IMR-90 (cell line): ENCODE measurements at regions not wholly inside any gene's neighbourhood (a gene's known extent, or its start where the extent isn't known, plus 50 kb on each side); places are given as distances from the start of the nearest gene placed in this dataset.
"Not testable (repeated sequence)": the region's sequence is repeated elsewhere in the genome, so short reads cannot be mapped to it uniquely, and the experiment has no call there.

Experiments used
- ATAC-seq: fragments of 200-7000 bp; cut with Tn5 transposase; 2 replicates; pipeline ENCODE4 v1.9.1; 2020; ENCODE audit warnings: low read depth, mild to moderate bottlenecking, moderate library complexity
- BruUV-seq: library from RNA; stranded (reverse); fragments of 400-500 nt; replicated peaks from 2 replicates; lab custom pipeline; 2021; lab: Mats Ljungman, UMichigan
- CTCF ChIA-PET: fragments of 300-600 bp; formaldehyde crosslinking; extraction: SDS; loops from one replicate; lab custom pipeline; 2021; ENCODE audit warnings: antibody characterized with exemption; lab: Yijun Ruan, JAX
- POLR2A ChIA-PET: fragments of 300-600 bp; sonication (Branson Sonifier 250); formaldehyde crosslinking; loops from one replicate; lab custom pipeline; 2022; ENCODE audit warnings: antibody characterized with exemption; ENCODE audit not compliant: unreplicated experiment; lab: Charles Lee
- DNase-seq: peaks from one replicate; pipeline ENCODE4 v3.0.0; 2013
- H2AFZ ChIP-seq: replicated peaks from 2 replicates; pipeline ENCODE3; 2013; ENCODE audit warnings: low read length, mild to moderate bottlenecking; ENCODE audit not compliant: poor library complexity
- H2AK5ac ChIP-seq: 2 replicates; pipeline ENCODE4 v1.6.1; 2013; ENCODE audit warnings: low read depth, low read length, inconsistent platforms
- H2AK9ac ChIP-seq: replicated peaks from 2 replicates; pipeline ENCODE3; 2013; ENCODE audit warnings: mild to moderate bottlenecking, low read depth, low read length, moderate library complexity; ENCODE audit not compliant: poor library complexity
- H2BK120ac ChIP-seq: 2 replicates; pipeline ENCODE4 v1.6.1; 2013; ENCODE audit warnings: low read depth, low read length, inconsistent platforms
- H2BK15ac ChIP-seq: 3 replicates; pipeline ENCODE4 v1.6.1; 2013; ENCODE audit warnings: low read depth, low read length, inconsistent platforms
- H2BK20ac ChIP-seq: 2 replicates; pipeline ENCODE4 v1.6.1; 2013; ENCODE audit warnings: low read depth, mild to moderate bottlenecking, inconsistent platforms, low read length, moderate library complexity
- H2BK5ac ChIP-seq: 2 replicates; pipeline ENCODE4 v1.6.1; 2013; ENCODE audit warnings: mild to moderate bottlenecking, low read depth, low read length, inconsistent platforms; ENCODE audit not compliant: poor library complexity, severe bottlenecking
- H3K14ac ChIP-seq: replicated peaks from 2 replicates; pipeline ENCODE4 v1.6.1; 2013; ENCODE audit warnings: low read depth, low read length, inconsistent platforms
- H3K18ac ChIP-seq: 2 replicates; pipeline ENCODE4 v1.6.1; 2013; ENCODE audit warnings: low read depth, low read length, control low read depth
- H3K23ac ChIP-seq: 2 replicates; pipeline ENCODE4 v1.6.1; 2013; ENCODE audit warnings: low read depth, low read length, inconsistent platforms
- H3K27ac ChIP-seq: 2 replicates; pipeline ENCODE4 v1.5.1; 2013; ENCODE audit warnings: mild to moderate bottlenecking, control low read depth, low read length; ENCODE audit not compliant: insufficient read depth
- H3K27me3 ChIP-seq: 2 replicates; pipeline ENCODE4 v1.6.1; 2013; ENCODE audit warnings: low read length; ENCODE audit not compliant: control insufficient read depth, insufficient read depth
- H3K36me3 ChIP-seq: 2 replicates; pipeline ENCODE4 v1.6.1; 2013; ENCODE audit warnings: low read length, mixed read lengths; ENCODE audit not compliant: control insufficient read depth, insufficient read depth
- H3K4ac ChIP-seq: 2 replicates; pipeline ENCODE4 v1.6.1; 2013; ENCODE audit warnings: low read depth, low read length, inconsistent platforms
- H3K4me1 ChIP-seq: 2 replicates; pipeline ENCODE4 v1.6.1; 2013; ENCODE audit warnings: low read length, mixed read lengths; ENCODE audit not compliant: control insufficient read depth, insufficient read depth
- H3K4me2 ChIP-seq: 2 replicates; pipeline ENCODE4 v1.6.1; 2013; ENCODE audit warnings: low read depth, mild to moderate bottlenecking, control low read depth, low read length, moderate library complexity
- H3K4me3 ChIP-seq: 2 replicates; pipeline ENCODE4 v1.5.1; 2013; ENCODE audit warnings: low read depth, mild to moderate bottlenecking, control low read depth, low read length, moderate library complexity; ENCODE audit not compliant: insufficient read depth
- H3K56ac ChIP-seq: 2 replicates; pipeline ENCODE4 v1.6.1; 2013; ENCODE audit warnings: low read length, inconsistent platforms; ENCODE audit not compliant: insufficient read depth; ENCODE audit errors: extremely low read depth
- H3K79me1 ChIP-seq, 2 experiments: 2 replicates each; pipeline ENCODE4 v1.6.1; 2013; ENCODE audit warnings: low read length in 2 of 2, inconsistent platforms in 1 of 2, low read depth in 1 of 2
- H3K9ac ChIP-seq: 2 replicates; pipeline ENCODE4 v1.6.1; 2013; ENCODE audit warnings: low read depth, low read length, control low read depth
- H3K9me1 ChIP-seq: 2 replicates; pipeline ENCODE4 v1.6.1; 2013; ENCODE audit warnings: low read length, inconsistent platforms; ENCODE audit not compliant: insufficient read depth
- H3K9me3 ChIP-seq: 2 replicates; pipeline ENCODE4 v1.6.1; 2013; ENCODE audit warnings: low read length; ENCODE audit not compliant: control insufficient read depth, insufficient read depth
- H4K20me1 ChIP-seq: 2 replicates; pipeline ENCODE4 v1.6.1; 2013; ENCODE audit warnings: low read length, inconsistent platforms; ENCODE audit not compliant: insufficient read depth
- H4K5ac ChIP-seq: 2 replicates; pipeline ENCODE4 v1.6.1; 2013; ENCODE audit warnings: mild to moderate bottlenecking, low read depth, low read length, control low read depth
- H4K8ac ChIP-seq, 2 experiments: 2 replicates each; pipeline ENCODE4 v1.6.1; 2013; ENCODE audit warnings: low read depth in 2 of 2, low read length in 2 of 2, control low read depth in 1 of 2, inconsistent platforms in 1 of 2
- H4K91ac ChIP-seq: 2 replicates; pipeline ENCODE4 v1.6.1; 2013; ENCODE audit warnings: low read depth, low read length, inconsistent platforms; ENCODE audit not compliant: insufficient read depth
- CHD1 ChIP-seq: IDR thresholded peaks from 2 replicates; pipeline ENCODE4 v1.6.1; 2012; ENCODE audit warnings: low read depth, low read length, improper control_type of control experiment
- MXI1 ChIP-seq: IDR thresholded peaks from 2 replicates; pipeline ENCODE4 v1.6.1; 2012; ENCODE audit warnings: low read depth, mild to moderate bottlenecking, low read length, moderate library complexity, borderline replicate concordance
- RFX5 ChIP-seq: IDR thresholded peaks from 2 replicates; pipeline ENCODE4 v1.8.0; 2012; ENCODE audit warnings: low read depth, mild to moderate bottlenecking, low read length, moderate library complexity
- USF2 ChIP-seq: fragments of 150-350 bp; IDR thresholded peaks from 2 replicates; pipeline ENCODE4 v1.6.1; 2017; ENCODE audit warnings: mild to moderate bottlenecking, antibody characterized with exemption, low read length, low read depth
- WGBS, 2 experiments: methylation state at CpG; one replicate each; pipeline versions ENCODE4 v1.1.5 to v1.1.7; 2013; ENCODE audit warnings: missing lambda C conversion rate in 2 of 2; ENCODE audit not compliant: insufficient read length in 1 of 2; ENCODE audit errors: extremely low coverage in 2 of 2; 5-methylcytosine and 5-hydroxymethylcytosine counted together
- dilution Hi-C: fragments of 300-500 bp; cut with HindIII; formaldehyde crosslinking; loops from one replicate; pipeline ENCODE4 v1.14.3; 2018; ENCODE audit warnings: low sequenced_read_pairs; ENCODE audit not compliant: unreplicated experiment
- in situ Hi-C: fragments of 300-500 bp; cut with MboI; formaldehyde crosslinking; loops from 3 replicates; pipeline ENCODE4 v1.14.3; 2019; ENCODE audit warnings: low sequenced_read_pairs, inconsistent platforms, mixed read lengths
- intact Hi-C: fragments of 100-400 bp; cut with micrococcal nuclease; formaldehyde crosslinking; loops from 2 replicates; pipeline ENCODE4 v1.10.0; 2022

- no peak overlapping the region for H3K4me2 ChIP-seq
- ATAC-seq, result no peak
Measured at GRCh38 chr20:43383026-43383795, 74.5 kb upstream of the SRSF6 start.

GRCh38 chr20:43382135-43382534 lies 75.6 kb upstream of the SRSF6 start:
- POLR2A ChIA-PET, in situ Hi-C loops, CTCF ChIA-PET: not testable (repeated sequence)

More at GRCh38 chr20:43383026-43383795, 74.5 kb upstream of the SRSF6 start:
- no peak overlapping the region for H4K91ac ChIP-seq
- ChIA-PET POLR2A (no interaction called here), CTCF (no interaction called here)
- no peak overlapping the region for H2BK120ac ChIP-seq
- no peak overlapping the region for H3K14ac ChIP-seq
- intact Hi-C loops (no loop called here), dilution Hi-C loops (no loop called here), in situ Hi-C loops (no loop called here)
- H3K27ac ChIP-seq, result no peak overlapping the region
- H2AFZ ChIP-seq, result no peak overlapping the region
- no peak overlapping the region for H2BK20ac ChIP-seq
- H4K20me1 ChIP-seq, result no peaks in the 10 kb centered on the region
- H3K36me3 ChIP-seq, result no peaks in the 10 kb centered on the region
- H3K23ac ChIP-seq, result no peak overlapping the region
- no CpG with 5 or more reads among the region's 8 CpGs for WGBS, 2 experiments
- no peak overlapping the region for H3K4me3 ChIP-seq
- H2BK5ac ChIP-seq, result no peak overlapping the region
- no peaks in the 10 kb centered on the region for H3K79me1 ChIP-seq
- H4K5ac ChIP-seq, result no peak overlapping the region
- no peak overlapping the region for H3K4ac ChIP-seq
- H2AK5ac ChIP-seq, result no peak overlapping the region
- H3K9me1 ChIP-seq, result no peaks in the 10 kb centered on the region
- H2BK15ac ChIP-seq, result no peak overlapping the region
- H4K8ac ChIP-seq, result no peak overlapping the region
- H3K27me3 ChIP-seq, result no peaks in the 10 kb centered on the region
- no peak overlapping the region for H3K56ac ChIP-seq
- H3K18ac ChIP-seq, result no peak overlapping the region
- H3K9ac ChIP-seq, result no peak overlapping the region
- H3K4me1 ChIP-seq, result no peaks in the 10 kb centered on the region; the same call in 1 of the 2 replicates
- no peak for TF ChIP-seq USF2
- TF ChIP-seq RFX5, result no peak
- TF ChIP-seq CHD1, result no peak
- TF ChIP-seq MXI1, result no peak
- H2AK9ac ChIP-seq, result no peak overlapping the region
- H3K9me3 ChIP-seq, result no peaks in the 10 kb centered on the region
- no TSS peak for BruUV-seq
- no peak for DNase-seq

More at GRCh38 chr20:43382135-43382534, 75.6 kb upstream of the SRSF6 start:
- H3K9me3 ChIP-seq, H3K4me3 ChIP-seq, H3K4me1 ChIP-seq, H2AFZ ChIP-seq, H4K5ac ChIP-seq, H2BK5ac ChIP-seq, H4K91ac ChIP-seq, H3K79me1 ChIP-seq, H3K23ac ChIP-seq, intact Hi-C loops, H2BK20ac ChIP-seq, H3K56ac ChIP-seq, H3K18ac ChIP-seq, DNase-seq, H2BK15ac ChIP-seq, H3K9ac ChIP-seq, H3K27me3 ChIP-seq, dilution Hi-C loops, H3K36me3 ChIP-seq, H2AK5ac ChIP-seq, H3K4me2 ChIP-seq, H2BK120ac ChIP-seq, H3K27ac ChIP-seq, H4K8ac ChIP-seq, H3K9me1 ChIP-seq, BruUV-seq, H3K4ac ChIP-seq, ATAC-seq, H2AK9ac ChIP-seq, H3K14ac ChIP-seq, H4K20me1 ChIP-seq: not testable (repeated sequence)
- 83% methylated on average over 6 of the region's 6 CpGs; no CpG with 5 or more reads in 1 of the 2 experiments for WGBS, 2 experiments
